CD4-positive, alpha-beta T cell treated with Interleukin-4 for 4 hours (primary cell): ENCODE measurements at regions not wholly inside any gene's neighbourhood (a gene's known extent, or its start where the extent isn't known, plus 50 kb on each side); places are given as distances from the start of the nearest gene placed in this dataset.
"Not testable (repeated sequence)": the region's sequence is repeated elsewhere in the genome, so short reads cannot be mapped to it uniquely, and the experiment has no call there.

Source experiments
- DNase-seq: peaks from one replicate; pipeline ENCODE4 v3.0.0-alpha.2; 2020

DNA sequence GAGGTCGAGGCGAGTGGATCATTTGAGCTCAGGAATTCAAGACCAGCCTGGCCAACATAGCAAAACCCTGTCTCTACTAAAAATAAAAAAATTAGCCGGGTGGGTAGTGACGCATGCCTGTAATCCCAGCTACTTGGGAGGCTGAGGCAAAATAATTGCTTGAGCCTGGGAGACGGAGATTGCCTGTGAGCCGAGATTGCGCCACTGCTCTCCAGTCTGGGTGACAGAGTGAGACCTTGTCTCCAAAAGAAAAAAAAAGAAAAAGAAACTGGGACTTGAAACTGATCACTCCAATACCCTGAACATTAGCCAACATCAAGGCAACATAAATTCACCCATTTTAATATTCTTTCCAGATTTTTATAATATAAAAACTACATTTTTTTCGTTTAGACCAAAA is 874.6 kb upstream of the MBL2 start:
- not testable (repeated sequence) for DNase-seq

DNA sequence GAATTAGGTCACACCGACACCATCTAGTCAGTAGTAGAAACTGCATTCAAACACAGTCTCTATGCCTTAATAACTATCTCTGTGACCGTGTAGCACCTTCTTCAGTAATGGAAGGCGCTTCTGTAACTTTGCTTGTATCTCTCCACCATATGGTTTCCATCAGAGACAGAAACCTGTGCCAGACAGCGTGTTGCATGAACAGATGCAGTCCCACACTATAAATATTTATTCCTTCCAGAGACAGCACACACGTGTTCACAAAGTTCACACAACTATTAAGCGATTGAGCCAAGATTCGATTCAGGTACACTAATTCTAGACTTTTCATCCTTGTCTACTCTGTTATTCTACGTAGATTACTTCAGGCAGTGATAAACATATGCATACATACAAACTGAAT is 873.9 kb upstream of the MBL2 start:
- DNase-seq: no peak

DNA sequence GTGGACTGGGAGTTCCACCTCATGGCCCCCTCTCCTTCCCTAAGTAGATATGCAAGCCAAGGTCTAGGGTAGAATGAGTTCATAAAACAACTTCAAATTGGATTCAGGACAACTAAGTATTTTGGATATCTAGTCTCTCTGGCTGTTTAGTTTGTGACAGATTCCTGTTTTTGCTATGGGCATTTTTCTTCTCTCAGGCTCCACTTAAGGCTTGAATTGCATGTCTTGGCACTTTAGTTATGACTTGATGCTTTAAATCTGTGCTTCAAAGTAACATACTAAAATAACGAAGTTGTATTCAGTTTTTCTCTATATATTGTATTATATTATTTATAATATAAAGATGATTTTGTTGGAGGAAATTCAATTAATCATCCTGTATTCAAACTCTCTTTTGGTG is 873.4 kb upstream of the MBL2 start:
- DNase-seq: no peak

DNA sequence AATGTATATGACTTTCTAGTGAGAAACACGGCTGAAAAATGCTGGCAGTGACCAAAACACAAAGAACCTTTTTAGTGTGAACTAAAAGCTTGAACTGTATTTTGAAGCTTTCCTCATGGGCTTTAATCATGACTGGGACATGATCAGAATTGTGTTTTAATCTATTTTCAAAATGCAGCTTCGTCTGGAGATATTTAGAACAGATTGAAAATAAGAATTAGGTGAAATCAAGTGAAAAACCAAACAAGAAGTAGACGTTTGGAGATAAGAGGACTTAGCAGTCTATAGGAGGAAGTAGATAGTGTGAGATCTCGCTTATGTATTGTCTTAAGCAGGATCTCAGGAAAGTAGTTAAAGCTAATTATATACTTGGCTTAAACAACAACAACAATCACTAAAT is 865.4 kb upstream of the MBL2 start:
- no peak for DNase-seq

- no peak for DNase-seq
These were observed 852.1 kb upstream of the MBL2 start for GRCh38 chr10:53624722-53625121.

- no peak for DNase-seq
These were observed 849.6 kb upstream of the MBL2 start for GRCh38 chr10:53622201-53622600.

- DNase-seq: no peak
These were observed 847.1 kb upstream of the MBL2 start for GRCh38 chr10:53619671-53620070.

GRCh38 chr10:53607691-53608090 is 835.1 kb upstream of the MBL2 start:
- DNase-seq: no peak

DNA sequence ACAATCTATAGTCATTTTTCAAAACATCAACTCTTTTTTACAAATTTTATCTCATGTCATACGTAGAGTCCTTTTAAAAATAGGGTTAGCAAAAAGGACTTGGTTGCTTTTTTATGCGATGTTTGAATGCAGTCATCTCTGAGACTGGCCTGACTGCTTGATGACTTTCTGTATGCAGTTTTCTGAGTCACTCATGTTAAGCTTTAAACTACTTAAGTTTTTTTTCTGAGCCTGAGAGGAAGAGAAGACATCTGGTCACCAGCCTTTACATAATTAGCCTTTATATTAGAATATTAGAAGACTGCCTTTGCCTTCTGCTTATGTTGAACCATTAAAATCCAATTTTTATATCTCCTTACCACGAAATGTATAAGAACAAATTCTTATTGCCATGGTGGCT is 834.4 kb upstream of the MBL2 start:
- no peak for DNase-seq

- no peak for DNase-seq
These were observed 828.8 kb upstream of the MBL2 start for GRCh38 chr10:53601260-53601875.

DNA sequence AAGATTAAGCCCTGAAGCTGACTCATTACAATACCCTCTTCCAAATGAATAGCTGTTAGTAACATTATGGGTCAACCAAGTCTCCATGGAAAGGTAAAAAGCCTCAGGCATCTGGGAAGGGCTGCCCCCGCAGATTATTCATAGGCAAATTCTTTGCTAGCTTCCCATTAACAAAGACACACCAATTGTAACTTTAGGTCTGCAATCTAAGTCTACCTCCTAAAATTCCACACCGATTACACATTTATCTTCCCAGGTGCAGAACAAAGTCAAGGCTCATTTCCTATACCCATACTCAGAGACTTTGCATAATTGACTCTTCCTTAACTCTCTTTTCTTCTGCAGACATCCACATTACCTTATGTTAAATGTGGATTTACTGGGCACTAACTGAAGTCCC is 826.3 kb upstream of the MBL2 start:
- DNase-seq: no peak

DNA sequence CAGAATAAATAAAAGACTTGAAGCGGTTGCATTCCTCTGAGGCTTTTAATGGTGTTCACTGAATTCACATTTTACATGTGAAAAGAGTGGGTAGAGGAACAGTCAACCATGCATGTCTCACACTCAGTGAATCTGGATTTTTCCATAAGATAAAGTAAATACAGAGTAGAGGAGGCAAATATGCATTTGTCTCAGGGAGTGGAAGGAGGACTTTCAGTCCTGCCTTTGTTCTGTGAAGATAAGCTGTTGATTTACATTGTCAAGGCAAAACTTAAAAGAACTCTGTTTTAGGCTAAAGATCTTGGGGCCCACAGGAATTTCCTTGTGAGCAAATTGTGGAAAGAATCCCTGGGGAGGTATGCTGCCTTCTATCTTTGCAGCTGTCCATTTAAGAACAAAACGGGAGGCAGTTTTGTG is 825.3 kb upstream of the MBL2 start:
- DNase-seq: no peak

DNA sequence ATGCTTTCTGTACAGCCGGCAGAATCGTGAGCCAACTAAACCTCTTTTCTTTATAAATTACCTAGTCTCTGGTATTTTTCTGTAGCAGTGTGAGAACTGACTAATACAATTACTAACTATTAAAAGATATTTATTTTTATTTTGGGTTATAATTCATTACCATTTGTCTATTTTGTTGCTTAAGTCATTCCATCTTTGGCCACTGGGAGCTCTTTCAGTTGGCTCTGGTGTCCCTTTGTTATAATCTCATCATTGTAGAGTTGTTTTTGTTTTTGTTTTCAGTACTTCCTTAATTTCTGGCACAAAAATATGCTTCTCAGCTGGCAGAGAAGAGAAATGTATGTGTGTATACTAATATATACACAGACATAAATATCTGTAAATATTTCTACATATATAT is 807.9 kb upstream of the MBL2 start:
- DNase-seq: no peak

GRCh38 chr10:53579773-53580172 is 807.2 kb upstream of the MBL2 start:
- DNase-seq: no peak

GRCh38 chr10:53574024-53574423 is 801.4 kb upstream of the MBL2 start:
- DNase-seq: no peak

- no peak for DNase-seq
These were observed 800.9 kb upstream of the MBL2 start for GRCh38 chr10:53573498-53573897.

GRCh38 chr10:53572799-53573198 is 800.2 kb upstream of the MBL2 start:
- DNase-seq: no peak

DNA sequence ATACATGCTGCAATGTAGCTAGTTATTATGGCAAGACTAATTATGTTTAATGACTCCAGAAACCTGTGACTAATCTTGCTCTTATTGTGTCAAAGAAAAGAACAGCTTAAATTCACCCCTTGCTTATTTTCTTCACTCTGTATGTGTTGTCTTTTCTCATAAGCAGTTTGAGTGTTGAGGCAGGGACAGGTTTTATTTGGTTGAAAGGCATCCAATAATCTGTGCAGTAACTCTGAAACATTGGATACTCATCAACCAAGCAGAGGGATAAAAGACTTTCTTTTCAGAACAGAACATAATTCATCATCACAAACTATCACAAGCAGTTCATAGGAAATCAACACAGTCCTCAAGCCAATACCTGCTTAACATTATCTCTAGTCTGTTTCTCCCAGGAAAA is 797.6 kb upstream of the MBL2 start:
- no peak for DNase-seq

DNA sequence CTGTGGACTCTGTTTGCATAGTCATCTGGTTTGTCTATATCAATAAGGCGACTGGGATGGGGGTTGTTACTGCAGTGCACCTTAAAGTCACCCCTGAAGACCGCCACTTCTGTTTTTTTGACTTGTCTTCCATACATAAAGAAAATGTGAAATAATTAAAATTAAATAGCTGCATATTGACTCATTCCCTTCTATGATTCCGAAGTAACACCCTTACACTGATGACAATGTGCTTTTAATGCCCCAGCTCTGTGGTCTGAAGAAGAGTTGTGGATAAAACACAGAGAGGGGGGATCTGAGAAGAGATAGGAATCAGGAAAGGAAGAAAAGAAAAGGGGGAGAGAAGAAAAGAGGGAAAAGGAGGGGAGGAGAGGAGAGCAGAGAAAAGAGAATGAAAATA is 796.9 kb upstream of the MBL2 start:
- DNase-seq: no peak

- no peak for DNase-seq
These were observed 776.1 kb upstream of the MBL2 start for GRCh38 chr10:53548664-53549063.

GRCh38 chr10:53547364-53547763 is 774.8 kb upstream of the MBL2 start:
- no peak for DNase-seq

- no peak for DNase-seq
These were observed 770.8 kb upstream of the MBL2 start for GRCh38 chr10:53543410-53543809.

- DNase-seq: no peak
These were observed 764.9 kb upstream of the MBL2 start for GRCh38 chr10:53537508-53537907.

- DNase-seq: no peak
These were observed 763.7 kb upstream of the MBL2 start for GRCh38 chr10:53536322-53536721.

DNA sequence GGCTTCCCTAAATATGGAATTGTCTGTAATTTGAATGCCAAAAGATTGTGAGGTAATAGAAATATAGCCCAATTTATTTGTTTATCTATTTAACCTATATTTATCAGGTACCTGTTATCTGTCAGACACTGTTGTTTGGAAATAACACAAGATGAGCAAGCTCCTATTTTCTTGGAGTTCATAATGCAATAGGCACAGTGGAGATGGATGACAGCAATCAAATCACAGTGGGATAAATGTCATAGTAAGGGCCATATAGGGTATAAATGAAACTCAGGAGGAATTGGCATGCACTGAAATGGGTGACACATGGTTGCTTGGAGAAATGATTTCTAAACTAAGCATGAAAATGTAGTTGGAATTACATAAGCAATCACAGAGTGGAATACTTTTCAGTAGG is 761.8 kb upstream of the MBL2 start:
- no peak for DNase-seq

GRCh38 chr10:53528974-53529373 is 756.4 kb upstream of the MBL2 start:
- no peak for DNase-seq
